ENCODE measurements at regions not wholly inside any gene's neighbourhood (a gene's known extent, or its start where the extent isn't known, plus 50 kb on each side); places are given as distances from the start of the nearest gene placed in this dataset.
A peak's percentile ranks its signal among the peaks of the same experiment; 100 is the strongest.

DNA sequence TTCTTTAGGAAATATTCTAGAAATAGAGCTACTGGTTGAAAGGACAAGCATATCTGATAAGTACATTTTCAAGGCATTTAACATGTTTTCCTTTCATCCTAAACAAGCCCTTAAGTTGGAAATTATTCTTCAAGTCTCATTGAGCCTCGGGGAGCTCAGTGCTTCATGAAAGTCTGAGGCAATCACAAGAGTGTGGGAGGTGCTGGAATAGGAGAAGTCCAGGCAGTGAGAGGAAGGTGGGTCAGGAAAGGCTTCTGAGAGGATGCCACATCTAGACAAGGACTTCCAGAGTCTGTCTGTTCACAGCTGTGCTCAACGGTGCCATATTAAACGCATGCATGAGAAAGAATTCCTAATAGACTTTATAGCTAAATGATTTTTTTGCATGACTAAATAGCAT, 69.8 kb downstream of the CD83 start:
- no peak for ATAC-seq

DNA sequence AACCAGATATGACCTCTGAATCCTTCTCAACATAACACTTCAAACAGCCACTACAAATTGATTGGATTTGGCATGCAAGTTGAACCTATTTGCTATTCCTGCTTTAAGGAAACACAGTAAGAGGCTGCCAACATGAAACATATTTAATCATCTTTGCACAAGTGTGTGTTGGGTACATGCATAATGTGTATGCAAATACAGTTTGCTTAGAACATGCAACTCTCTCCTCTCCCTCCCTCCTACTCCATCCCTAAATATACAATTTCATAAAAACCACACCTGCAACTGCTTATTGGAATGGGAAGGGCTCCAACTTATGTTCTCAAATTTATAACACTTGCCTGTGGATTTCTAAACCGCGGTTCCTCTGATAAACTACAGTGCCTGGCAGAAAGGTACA, 71.5 kb downstream of the CD83 start:
- ATAC-seq = no peak

DNA sequence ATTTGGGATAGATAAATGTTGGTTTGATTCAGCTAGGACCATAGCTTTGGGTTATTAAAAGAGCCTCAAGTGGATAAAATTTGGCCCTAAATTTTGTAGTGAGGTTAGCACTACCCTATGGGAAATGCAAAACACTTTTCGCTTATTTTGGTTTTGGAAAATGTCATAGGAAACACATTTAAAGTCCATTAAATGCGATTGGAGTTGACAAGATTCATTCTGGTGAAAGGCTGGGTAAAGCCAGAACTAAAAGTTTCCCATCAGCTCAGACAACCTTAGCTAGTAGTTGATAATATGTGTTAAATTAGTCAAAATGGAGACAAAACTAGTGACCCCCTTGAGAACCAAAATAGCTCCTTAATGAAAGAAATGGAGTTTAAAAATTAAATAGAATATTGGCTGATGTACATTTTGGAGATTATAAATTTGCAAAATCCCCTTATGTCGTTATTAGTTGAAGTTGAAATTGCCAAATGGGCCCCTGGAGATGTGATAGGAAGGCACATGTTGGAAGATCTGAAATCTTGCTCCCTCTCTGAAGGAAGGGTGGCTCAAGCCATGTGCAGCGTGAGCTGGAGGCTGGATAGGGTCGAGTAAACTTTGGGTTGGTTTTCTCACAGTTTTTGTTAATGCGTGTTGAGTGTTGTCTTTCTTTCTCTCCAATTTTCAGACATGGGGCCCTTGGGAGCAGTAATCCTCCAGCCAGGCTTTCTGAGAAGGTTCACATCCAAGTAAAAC, 72.8 kb downstream of the CD83 start:
- ATAC-seq = no peak

DNA sequence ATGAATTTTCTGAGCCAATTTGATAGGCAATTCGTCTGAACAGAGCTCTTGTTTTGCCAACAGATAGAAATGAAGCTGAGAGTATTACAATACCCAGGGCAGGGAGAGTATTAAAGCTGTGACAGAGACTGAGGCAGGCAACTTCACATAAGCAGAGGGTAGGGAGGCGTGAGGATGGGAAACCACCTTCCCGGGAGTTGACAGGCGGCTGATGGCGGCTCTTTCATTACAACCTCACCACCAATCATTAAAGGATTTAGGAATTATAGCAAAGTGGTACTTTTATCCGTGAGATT, 73.3 kb downstream of the CD83 start:
- ATAC-seq = no peak

DNA sequence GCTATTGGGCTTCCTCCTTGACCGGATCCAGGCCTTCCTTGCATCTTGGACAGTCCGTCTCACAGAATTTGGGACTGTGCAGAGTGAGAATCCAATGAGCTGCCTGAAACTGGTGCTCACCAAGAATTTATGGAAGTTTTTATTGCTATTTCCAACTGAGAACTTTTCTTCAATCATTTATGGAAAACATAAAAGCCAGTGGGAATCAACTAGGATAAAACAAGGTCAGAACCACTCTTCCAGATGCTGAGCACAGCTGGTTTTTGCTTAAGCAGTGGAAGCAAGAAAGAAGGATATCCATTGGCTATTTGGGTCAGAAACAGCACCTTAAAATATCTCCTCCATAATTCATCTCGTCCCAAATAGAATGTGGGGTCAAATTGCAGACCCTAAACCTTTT, 74.2 kb downstream of the CD83 start:
- no peak for ATAC-seq

DNA sequence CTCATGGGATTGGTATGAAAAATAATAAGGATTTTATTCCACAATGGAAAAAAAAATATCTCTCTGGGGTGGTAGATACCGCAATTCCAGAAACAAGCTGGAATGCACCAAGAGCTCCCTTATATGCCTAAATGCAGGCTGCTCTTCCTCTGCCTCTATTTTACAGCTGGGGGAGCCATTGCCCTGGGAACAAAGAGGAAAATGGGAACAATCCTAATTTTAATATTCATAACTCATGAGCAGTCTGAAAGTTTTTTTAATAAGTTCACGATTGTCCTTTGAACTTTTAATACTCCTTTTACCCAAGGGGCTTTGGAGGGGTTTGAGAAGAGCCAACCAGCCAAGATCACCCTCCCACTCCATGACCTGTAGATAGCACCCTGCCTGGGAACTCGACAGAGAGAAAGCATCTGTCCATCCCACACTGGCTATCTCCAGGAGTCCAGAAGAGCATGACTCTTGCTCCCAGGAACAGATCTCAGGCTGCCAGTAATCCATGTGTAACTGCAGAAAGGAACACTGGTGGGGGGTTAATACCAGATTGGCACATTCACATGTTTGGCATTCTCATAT, 74.7 kb downstream of the CD83 start:
- ATAC-seq = no peak

DNA sequence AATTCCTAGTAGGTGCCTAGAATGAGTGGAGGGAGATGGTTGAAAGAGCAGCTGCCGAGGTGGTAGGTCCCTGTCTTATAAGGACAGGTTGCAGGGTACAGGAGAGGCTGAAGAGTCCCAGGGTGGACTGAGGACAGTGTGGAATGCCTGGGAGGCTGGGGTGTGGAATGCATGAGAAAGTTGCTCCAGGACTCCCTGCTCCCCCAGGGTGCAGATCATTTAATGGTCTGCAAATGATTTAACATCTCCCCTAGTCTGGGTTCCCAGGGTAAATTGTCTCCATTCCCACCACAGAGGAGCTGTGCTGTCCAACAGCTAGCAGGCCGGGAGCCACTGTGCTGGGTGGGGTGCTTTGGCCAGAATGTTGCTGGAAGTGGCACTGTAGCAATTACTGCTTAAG, 76.0 kb downstream of the CD83 start:
- no peak for ATAC-seq

DNA sequence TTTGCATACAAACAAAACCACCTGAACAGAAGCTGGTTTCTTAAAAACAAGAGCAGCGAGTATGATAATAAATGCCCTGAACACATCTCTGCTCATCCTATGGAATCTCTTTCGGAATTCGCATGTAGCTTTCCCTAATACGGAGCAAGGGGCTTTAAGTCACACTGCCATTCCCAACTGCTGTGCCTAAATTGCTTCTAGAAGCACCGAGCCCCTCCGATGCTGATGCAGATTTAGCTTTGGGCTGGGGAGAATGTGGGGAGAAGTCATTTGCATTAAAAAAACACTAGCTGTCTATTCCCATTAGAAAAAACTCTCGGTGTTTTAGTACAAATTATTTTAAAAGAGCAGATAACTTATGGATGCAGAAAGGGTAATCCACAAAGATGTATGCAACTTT, 76.9 kb downstream of the CD83 start:
- no peak for ATAC-seq

DNA sequence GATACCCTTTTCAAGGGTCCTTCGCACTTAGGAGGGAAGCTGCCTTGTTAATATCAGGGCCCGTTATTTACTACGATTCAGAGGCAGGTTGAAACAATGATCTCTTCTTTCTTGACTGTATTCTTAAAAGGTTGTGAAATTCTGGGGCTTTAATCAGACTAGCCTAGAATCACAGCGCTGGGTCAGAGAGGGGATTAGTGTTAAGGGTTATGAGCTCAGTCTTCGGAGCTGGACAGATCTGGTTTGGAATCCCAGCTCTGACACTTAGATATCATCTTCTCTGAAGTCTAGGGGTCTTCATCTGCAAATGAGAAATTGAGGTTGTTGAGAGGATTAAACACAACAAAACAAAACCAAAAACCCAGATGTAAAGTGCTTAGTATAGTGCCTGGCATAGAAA, 77.4 kb downstream of the CD83 start:
- ATAC-seq = no peak

DNA sequence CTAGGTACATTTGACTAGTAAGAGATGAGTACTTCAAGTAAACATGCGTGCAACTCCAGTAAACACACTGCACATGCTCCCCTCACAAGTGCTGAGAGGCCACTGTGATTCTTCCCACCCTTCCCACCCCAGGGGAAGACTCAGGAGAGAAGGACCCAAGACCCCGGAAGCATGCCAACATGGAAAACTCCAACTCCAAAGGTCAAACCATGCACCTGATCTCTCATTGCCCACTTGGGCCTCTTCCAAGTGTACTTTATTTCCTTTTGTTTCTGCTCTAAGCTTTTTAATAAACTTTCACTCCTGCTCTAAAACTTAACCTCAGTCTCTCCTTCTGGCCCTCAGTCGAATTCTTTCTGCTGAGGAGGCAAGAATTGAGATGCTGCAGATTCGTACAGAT, 78.5 kb downstream of the CD83 start:
- no peak for ATAC-seq

DNA sequence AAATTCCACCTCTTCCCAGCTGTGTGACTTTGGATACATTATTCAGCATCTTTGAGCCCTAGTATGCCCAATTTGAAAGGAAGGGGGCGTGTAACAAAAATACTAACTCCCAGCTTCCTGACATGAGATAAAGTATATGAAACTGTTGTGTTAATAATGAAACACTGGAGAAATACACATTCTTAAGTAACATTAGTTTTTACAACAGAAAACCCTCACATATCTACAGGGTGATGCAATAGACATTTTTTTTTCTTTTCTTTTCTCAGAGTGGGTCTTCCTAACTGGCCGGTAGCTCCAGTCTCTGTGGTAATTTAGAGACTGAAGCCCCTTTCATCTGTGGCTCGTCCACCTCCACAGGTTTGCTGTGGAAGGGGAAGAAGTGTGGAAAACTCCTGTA, 79.5 kb downstream of the CD83 start:
- ATAC-seq = no peak

DNA sequence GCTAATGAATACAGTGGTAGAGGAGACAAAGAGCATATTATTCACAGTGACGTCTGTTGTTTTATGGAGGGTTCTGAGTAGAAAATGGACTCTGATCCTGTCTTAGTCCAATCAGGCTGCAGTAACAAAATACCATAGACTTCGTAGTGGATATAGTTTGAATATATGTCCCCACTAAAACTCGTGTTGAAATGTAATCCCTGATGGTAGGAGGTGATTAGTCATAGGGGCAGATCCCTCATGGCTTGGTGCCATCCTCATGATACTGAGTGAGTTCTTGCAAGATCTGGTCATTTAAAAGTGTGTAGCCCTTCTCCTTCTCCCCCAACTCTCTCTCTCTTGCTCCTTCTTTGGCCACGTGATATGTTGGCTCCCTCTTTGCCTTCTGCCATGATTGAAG, 82.5 kb downstream of the CD83 start:
- ATAC-seq = no peak

DNA sequence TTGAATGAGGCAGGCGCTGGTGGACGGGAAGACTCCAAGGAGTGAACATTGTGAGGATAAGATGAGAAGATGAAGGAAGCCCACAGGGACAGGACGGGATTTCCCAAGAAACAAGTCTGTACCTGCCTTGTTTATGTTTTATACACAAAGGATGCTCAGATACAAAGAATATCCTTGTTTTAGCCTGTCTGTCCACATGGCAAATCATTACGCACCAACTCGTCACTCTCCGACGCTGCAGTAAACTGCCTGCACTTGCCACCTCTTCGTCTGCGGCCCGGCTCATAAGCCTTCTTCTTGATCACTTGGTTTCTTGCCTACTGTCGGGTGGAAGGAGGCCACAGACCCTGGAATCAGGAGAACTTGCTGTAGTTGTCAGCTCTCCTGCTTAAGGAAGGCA, 85.4 kb downstream of the CD83 start:
- peak; percentile 56 for ATAC-seq

DNA sequence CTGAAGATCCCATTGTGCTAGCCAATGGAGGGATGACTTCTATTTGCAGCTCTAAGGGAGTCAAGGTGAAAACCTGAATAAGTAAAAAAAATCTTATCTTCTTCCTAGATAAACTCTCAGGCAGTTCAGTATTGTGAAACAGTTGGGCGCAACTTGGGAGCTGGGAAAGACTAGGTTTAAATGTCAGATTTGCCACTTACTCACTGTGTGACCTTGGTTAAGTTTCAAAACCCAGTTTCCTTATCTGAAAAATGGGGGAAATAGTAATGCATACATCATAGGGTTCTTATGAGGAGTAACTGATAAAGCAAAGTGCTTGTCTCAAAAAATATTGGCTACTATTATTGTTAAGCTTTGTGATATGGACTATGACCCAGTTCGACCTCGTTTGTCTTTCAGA, 88.8 kb downstream of the CD83 start:
- no peak for ATAC-seq

DNA sequence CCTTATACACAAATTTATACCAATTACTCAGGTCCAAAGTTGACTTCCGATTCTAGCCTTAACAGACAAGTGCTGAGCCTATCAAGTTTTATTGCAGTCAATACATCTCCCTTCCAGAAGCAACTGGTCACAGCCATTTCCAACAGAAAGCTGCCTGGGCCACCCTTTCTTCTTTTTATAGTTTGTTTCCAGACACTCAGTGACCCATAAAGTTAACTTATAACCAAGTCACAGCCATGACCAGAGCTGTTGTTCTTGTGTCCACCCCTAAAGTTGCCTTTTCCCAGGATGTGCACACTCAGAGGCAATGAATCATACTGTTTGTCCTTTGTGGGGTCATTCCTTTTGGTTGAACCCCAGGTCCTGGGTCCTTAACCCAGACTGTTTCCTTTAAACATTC, 89.9 kb downstream of the CD83 start:
- ATAC-seq = no peak

DNA sequence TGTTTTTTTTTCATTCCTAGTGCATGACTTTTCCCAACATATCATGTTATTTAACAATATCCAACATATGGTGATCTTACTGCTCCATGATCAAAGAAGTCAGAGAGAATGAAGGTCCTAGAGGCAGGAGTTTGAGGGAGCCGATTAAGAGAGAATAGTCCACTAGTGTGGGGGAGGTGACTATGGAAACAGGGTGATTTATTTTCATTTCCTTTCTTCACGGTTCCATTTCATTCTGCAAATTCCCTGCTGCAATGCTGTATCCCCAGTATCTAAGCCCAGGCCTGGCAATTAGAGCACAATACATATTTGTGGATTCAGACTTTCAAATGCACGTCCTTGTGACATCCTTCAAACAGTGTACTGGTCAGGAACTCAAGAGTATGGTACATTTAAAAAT, 91.4 kb downstream of the CD83 start:
- no peak for ATAC-seq

DNA sequence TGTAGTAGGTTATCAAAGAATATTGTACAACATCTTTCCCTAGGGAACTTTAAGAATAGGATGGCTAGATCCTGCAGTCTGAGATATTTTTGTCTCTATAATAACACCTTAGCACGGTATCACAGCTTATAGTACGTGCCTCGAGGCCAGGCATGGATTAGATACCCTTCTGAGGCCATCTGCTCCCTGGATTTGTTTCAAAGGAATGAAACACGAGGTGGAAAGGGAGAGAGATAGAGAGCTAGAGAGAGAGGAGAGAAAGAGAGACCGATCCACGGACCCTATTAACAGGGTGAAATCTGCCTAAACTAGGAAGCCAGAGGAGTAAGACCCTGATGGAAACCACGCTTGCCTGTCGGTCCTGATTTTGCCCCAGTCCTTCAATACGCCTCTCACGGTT, 92.5 kb downstream of the CD83 start:
- ATAC-seq = no peak

DNA sequence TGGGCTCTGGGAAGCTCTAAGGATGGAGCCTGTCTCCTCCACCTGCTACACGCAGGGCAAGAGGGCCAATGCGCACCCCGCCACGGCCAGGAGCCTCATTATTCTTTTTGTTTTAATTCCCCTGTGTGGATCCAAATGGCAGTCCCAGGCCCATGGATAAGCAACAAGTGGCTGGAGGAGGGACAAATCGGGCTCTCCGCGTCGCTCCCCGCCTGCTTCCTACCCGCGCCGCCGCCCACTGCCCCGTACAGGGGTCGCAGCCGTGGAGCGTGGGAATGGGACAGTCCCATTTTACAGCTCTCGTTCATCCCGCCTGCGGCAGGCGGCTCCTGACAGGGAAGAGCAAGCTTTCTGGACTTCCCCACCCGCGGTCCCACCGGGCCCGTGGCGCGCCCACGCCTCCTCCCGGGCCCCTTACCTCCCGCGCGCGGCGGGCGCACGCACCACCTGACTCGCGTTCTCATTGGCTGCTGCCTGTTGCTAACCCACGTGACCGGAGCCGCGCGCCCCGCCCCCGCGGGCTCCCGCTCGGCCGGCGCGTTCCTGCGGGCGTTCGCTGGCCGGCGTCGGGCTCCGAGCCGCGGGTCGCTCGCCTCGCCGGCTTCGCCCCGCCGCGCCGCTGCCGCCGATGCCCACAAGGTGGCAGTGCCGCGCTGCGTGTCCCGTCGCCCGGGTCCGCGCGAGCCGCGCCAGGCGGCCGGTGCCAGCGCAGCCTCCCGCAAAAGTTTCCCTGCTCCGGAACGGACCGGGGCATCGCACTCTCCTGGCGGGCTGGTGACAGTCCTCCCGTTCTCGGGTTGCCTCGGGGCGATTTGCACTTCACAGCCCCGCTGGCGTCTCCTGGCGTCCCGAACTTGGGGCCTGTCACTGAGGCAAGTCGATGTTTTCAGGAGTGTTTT, 93.3 kb downstream of the CD83 start:
- ATAC-seq = peak; percentile 96

DNA sequence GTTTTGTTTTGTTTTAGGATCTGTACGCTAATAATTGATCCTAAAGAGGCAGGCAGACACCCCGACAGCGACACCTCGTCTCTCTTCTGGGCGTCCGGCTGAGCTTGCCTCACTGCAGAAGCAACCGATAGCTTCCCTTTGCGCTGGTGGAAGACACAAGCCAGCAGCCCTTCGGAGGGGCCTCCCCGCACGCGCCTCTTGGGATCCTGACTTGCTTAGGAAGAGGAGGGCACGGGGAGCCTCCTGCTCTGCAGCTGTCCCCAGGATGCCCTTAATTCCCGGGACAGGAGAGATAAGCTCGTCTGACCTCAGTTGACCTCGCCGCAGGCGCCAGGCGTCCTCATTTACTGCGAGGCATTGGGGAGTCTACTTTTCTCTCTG, 94.0 kb downstream of the CD83 start:
- ATAC-seq = peak; percentile 5

DNA sequence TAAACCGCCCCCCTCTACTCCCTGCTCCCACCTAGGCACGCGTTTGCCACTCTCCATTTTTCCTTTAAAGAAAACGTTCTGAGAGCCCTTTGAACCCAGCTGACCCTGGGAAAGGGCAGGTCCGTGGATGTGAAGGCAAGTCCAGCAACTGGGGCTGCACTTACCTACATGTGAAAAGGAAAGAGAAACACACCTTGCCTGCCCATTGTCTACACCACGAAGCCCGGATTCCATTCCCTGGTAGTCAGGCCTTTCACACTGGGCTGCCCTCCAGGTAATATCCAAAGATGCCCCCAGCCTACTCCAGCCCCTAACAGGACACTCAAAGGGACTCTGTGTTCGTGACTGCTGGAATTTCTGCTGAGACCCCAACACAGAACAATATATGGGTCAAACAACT, 94.4 kb downstream of the CD83 start:
- peak; percentile 33 for ATAC-seq

DNA sequence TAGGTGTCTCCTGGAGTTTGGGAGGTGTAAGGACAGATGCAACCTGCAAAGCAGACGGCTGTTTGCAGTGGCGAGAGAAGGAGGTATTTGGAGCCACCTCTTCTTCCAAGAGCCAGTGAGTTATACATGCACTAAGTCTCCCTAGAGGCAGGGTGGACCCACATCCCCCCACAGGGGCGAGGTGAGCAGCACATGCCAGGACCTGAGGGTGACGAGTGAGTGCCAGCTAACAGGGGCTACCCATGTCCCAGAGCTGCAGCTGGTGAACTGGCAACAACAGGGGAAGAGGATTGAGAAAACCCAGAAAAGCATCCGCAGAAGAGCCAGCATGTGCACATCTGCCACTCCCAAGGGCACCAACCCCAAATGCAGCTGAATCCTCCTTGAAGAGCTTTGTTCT, 95.1 kb downstream of the CD83 start:
- ATAC-seq = no peak

DNA sequence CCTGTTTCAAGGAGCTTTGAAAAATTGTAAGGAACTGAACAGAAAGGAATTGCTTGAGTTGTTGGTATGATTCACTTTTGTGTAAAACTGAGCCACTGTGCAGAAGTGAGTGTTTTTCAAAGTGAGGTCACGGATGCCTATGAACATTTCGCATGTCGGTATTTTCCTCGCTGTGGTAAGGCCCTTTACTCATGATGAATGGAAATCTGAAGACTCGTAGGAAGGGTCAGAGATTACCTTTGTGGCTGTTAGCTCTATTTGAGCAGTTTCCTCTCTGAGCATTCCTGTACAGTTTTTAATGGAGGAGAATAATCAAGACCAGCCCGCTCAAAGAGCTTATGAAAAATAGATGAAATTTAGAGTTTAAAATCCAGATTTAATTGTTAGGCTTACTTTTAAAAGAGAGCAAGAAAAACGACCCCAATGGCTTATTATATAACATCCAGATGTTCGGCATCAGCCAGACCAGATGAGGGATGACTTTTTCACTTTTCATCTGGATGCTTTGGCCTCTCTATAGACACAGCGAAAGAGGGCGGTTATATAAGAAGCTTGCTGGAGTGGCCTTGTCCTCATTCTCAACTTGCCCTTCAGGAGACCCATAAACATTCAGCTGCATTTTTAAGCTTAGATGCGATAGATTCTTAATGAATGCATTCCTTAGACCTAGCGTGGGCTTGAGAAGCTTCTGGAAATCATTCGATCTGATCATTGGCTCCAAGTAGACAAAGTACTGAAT, 99.5 kb downstream of the CD83 start:
- no peak for ATAC-seq

DNA sequence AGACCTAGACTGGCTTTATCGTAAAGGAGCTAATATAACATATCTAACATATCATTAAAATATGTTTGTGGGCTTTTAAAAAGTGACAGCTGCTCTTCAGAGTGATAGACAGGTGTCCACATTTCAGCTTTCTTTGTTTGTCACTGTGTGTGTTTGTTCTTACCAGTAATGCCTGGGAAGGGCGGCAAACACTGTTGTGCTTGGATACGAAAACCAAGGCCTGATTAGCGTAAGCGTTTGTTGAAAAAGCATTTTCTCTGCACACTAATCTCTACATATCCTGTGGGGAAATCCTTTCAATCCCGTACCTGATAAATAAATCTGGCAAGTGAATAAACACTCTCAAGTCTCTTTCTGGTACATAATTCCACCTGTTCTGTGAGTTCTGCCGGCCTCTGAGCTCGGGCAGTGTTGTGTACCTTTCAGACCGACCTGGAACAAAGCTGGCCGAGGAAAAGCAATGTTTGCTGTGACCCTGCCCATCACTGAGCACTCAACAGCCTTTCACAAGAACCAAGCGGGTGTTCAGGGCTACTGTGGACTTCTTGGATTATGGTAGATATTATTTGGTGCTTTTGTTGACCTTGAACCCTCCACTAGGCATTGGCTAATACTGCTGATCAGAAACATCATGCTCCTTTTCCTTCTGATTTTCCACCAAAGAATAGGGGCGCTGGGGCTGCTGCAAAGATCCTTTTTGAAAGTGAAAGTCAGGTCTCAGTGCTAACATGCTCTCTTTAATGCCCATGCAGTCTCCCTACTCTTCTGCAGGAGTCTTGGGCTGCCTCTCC, 100.4 kb downstream of the CD83 start:
- no peak for ATAC-seq

Data from esophagus mucosa (tissue), 1 donor.